NB4 (cell line): ENCODE measurements at regions not wholly inside any gene's neighbourhood (a gene's known extent, or its start where the extent isn't known, plus 50 kb on each side); places are given as distances from the start of the nearest gene placed in this dataset.

Experiments
- CTCF ChIP-seq: IDR thresholded peaks from one replicate; pipeline ENCODE4 v1.5.1; 2012; ENCODE audit warnings: low read depth, low read length
- MYC ChIP-seq: IDR thresholded peaks from 2 replicates; pipeline ENCODE4 v1.6.1; 2011; ENCODE audit warnings: low read depth, low read length
- POLR2A ChIP-seq: IDR thresholded peaks from 2 replicates; pipeline ENCODE4 v1.6.1; 2011; ENCODE audit warnings: mild to moderate bottlenecking; ENCODE audit not compliant: insufficient read length; ENCODE audit errors: extremely low read depth
- TF ChIP-seq, protein P1 (sequence below): IDR thresholded peaks from 2 replicates; pipeline ENCODE4 v1.6.1; 2011; ENCODE audit warnings: low read depth, low read length

DNA sequence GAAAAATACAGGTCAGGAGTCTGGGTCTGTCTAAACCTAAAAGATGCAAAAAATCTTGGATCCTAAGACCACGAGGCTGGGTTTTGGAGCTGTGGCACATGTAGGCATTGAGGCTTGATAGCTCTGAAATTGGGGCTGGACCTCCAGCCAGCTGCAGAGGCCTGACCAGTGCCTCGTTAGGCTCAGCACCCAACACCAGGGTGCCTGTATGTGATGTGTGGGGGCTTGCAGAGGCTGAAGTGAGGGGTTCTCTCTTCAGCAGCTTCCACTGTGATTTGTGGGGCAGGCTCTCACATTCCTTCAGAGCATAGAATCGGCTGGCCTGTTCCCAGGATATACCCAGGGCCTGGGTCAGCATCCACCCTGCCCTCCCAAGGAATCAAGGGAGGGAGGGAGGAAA, 247.8 kb downstream of the BUB3 start:
- TF ChIP-seq CTCF = no peak
- TF ChIP-seq, protein P1, sequence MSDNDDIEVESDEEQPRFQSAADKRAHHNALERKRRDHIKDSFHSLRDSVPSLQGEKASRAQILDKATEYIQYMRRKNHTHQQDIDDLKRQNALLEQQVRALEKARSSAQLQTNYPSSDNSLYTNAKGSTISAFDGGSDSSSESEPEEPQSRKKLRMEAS = no peak
- TF ChIP-seq MYC = no peak
- TF ChIP-seq POLR2A = no peak
